ENCODE measurements at regions not wholly inside any gene's neighbourhood (a gene's known extent, or its start where the extent isn't known, plus 50 kb on each side); places are given as distances from the start of the nearest gene placed in this dataset.
"Not testable (repeated sequence)": the region's sequence is repeated elsewhere in the genome, so short reads cannot be mapped to it uniquely, and the experiment has no call there.

- DNase-seq (ENCODE audit: low spot score) = no peak
Measured at GRCh38 chr1:55541296-55541695, 326.1 kb upstream of the USP24 start.

DNA sequence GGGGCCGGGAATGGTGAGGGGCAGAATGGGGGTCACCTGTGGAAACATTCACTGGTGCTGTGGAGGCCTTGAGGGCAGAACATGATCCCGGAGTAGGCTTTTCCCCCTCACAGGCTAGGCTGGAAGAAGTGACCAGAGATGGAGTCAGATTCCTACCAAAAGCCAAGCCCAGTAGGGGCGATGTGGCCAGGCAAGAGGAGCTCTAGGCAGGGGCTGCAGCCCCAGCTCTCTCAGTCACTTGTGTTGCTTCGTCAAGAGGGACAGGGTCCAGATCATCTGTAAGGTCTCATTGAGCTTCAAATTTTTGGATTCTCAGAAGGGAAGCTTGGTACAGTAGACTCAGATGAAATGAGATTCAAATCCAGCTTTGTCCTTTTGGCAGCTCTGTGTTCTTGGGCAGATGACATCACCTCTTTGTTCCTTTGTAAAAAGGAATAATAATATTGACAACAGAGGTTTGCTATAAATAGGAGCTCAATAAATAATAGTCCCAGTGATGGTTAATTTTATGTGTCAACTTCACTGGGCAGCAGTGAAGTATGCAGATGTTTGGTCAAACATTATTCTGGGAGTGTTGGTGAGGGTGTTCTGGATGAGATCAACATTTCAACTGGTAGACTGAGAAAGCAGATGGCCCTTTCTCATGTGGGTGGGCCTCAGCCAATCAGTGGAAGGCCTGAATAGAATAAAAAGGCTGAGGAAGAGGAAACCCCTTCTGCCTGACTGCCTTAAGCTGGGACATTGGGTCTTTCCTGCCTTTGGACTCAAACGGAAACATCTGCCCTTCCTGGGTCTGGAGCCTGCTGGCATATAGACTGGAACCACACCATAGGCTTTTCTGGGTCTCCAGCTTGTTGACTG, 324.7 kb upstream of the USP24 start:
- DNase-seq (ENCODE audit: low spot score) = no peak

GRCh38 chr1:55538428-55538827, 323.3 kb upstream of the USP24 start:
- DNase-seq (ENCODE audit: low spot score) = no peak

DNA sequence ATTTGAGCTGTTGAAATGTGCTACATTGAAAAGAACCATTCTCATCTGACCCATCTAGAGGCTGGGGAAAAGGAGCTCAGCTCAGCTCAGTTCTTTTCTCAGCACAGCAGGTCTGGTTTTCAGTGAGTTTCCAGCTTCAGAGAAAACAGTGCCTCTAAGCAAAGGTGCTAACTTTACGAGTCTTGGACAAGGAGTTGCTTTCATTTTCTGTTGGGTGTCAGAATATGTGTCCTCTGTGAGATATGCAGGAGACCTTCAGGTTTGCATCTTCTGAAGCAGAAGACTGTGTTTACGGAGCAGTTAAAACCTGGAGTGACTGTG, 321.3 kb upstream of the USP24 start:
- no peak for DNase-seq (ENCODE audit: low spot score)

DNA sequence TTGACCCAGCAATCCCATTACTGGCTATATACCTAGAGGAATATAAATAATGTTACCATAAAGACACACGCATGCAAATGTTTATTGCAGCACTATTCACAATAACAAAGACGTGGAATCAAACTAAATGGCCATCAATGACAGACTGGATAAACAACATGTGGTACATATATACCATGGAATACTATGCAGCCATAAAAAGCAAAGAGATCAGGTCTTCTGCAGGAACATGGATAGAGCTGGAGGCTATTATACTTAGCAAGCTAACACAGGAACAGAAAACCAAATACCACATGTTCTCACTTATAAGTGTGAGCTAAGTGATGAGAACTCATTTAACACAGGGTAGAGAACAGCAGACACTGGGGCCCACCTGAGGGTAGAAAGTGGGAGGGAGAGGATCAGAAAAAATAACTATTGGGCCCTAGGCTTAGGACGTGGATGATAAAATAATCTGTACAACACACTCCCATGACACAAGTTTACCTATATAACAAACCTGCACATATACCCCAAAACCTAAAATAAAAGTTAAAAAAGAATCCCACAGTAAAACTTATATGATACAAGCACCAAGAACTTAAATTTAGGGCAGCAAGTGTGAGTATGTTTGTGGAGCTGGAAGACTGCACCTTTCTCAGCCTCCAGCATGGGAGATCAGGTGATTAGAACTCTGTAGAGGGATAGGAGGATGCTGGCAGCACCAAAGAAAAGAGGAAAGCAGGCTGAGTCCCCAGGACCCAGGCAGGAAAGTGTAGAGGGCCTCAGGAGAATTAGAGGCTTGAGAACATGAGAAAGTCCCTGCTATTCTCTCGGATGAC, 320.8 kb upstream of the USP24 start:
- DNase-seq (ENCODE audit: low spot score) = no peak

- no peak for DNase-seq (ENCODE audit: low spot score)
Measured at GRCh38 chr1:55534565-55535121, 319.5 kb upstream of the USP24 start.

- DNase-seq (ENCODE audit: low spot score) = no peak
Measured at GRCh38 chr1:55531644-55532043, 316.5 kb upstream of the USP24 start.

GRCh38 chr1:55530749-55531478, 315.8 kb upstream of the USP24 start:
- DNase-seq (ENCODE audit: low spot score) = no peak

- no peak for DNase-seq (ENCODE audit: low spot score)
Measured at GRCh38 chr1:55529017-55529416, 313.9 kb upstream of the USP24 start.

DNA sequence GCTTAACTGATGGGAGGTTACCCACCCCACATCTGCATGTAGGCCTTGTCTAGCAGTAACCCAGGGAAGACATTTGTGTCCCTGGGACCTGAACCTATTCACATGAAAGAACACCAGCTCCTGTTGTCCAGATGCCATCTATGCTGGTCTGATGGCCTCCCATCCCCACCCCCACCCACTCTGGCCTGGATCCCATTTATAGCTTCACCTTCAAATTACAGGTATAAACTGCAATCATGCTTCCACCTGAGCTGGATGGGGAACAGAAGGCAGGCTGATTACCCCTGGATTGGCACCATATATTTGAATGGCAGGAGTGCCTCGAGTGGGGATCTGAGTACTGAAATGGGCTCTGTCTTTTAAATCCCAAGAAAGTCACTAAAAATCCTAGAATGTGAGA, 312.7 kb upstream of the USP24 start:
- DNase-seq (ENCODE audit: low spot score) = no peak

GRCh38 chr1:55526716-55527115, 311.6 kb upstream of the USP24 start:
- no peak for DNase-seq (ENCODE audit: low spot score)

DNA sequence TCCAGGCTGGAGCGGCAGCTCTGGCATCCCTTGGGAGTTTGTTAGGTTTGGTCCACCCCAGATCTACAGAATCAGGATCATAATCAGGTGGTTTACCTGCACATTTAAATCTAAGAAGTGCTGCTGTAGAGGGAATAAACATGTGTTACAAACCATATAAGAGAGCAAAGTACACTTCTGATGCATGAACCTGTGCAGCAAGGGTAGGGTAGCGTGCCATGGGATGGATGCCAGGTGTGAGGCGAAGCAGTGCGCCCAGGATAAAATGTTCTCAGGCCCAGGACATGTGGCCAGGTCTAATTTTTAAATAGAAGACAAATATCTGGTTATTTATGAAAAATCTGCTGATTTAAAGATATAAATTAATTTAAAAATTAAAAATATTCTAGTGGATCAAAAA, 308.8 kb upstream of the USP24 start:
- DNase-seq (ENCODE audit: low spot score) = no peak

GRCh38 chr1:55522982-55523381, 307.8 kb upstream of the USP24 start:
- DNase-seq (ENCODE audit: low spot score) = no peak

DNA sequence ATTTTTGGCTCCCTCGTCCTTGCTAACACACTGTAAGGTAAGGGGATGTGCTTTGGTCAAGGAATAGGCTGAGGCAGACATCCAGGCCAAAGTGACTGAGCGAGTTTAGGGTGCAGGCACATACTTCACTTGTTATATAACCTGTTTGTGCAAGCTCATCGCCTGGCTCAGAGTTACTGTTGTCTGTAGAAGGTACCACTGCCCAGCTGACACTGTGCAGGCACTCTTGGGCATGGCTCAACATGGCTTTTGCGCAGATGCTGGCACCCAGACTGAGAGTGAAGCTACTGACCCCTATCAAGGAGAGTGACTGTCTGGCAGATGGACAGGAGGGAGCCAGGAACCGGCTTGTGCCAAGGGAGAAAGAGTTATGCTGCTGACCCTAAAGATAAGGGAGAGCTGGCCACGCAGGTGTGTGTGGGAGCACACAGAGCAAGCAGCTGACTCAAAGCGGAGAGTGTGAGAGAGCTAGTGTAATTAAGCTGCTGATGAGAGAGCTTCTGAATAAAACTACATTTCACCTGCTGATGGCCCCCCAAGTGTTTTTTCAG, 307.3 kb upstream of the USP24 start:
- no peak for DNase-seq (ENCODE audit: low spot score)

DNA sequence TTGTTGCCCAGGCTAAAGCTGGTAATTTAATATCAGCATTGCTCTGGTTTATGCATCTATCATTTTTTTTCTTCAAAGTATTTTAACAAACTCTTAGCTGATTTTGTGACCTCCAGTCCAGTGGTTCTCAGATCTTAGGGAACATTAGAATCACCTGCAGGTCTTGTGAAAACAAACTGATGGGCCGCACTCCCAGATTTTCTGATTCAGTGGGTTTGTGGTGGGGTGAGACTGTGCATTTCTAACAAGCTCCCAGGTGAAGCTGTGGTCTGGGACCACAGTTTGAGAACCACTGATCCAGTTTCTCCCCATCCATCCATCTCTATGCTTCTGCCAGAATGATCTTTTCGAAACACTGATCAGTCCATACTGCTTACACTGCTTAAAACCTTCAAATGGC, 305.7 kb upstream of the USP24 start:
- no peak for DNase-seq (ENCODE audit: low spot score)

- no peak for DNase-seq (ENCODE audit: low spot score)
Measured at GRCh38 chr1:55519937-55520683, 304.9 kb upstream of the USP24 start.

- no peak for DNase-seq (ENCODE audit: low spot score)
Measured at GRCh38 chr1:55519276-55519675, 304.1 kb upstream of the USP24 start.

DNA sequence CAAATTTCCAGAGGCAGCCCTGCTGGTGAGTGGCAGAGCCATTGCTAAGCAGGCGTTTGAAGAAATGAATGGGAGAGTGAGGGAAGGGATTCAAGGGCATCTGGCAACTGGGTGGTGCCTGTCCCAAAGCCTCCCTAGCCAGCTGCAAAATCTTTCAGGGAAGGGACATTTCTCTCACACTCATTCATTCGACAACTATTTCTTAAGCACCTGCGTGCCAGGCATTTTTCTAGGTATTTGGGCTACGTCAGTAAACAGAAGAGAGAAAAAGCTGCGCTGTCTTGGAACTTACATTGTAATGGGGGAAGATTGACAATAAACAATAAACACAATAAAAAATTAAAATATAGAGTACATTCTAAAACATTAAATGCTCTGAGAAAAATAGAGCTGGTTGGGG, 301.9 kb upstream of the USP24 start:
- no peak for DNase-seq (ENCODE audit: low spot score)

GRCh38 chr1:55514571-55514970, 299.4 kb upstream of the USP24 start:
- DNase-seq (ENCODE audit: low spot score) = not testable (repeated sequence)

- DNase-seq (ENCODE audit: low spot score) = no peak
Measured at GRCh38 chr1:55512466-55512865, 297.3 kb upstream of the USP24 start.

DNA sequence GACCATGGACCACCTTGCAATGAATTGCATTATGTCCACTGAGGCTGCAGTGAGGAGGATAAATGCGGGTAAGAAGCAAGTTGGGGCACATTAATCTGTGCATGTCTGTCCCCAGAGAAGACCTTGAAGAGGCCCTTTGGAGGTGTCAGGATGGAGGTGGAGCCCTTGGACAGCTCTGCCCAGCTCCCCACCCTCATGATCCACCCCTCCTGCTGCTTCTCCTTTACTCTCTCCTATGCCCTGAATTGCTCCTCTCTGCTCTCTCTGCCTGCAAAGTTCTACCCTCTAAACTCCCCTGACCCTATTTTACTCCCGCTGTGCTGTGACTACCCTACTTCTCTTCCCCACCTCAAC, 292.4 kb upstream of the USP24 start:
- DNase-seq (ENCODE audit: low spot score) = no peak

All from AG08395 (cell line).